GM23338 (cell line): ENCODE measurements at regions not wholly inside any gene's neighbourhood (a gene's known extent, or its start where the extent isn't known, plus 50 kb on each side); places are given as distances from the start of the nearest gene placed in this dataset.

Source experiments
- ATAC-seq: fragments of 200-7000 bp; cut with Tn5 transposase; 3 replicates; pipeline ENCODE4 v1.9.1; 2020
- DNase-seq: peaks from one replicate; pipeline ENCODE4 v3.0.0-alpha.2; 2015; ENCODE audit warnings: low spot score
- H2AFZ ChIP-seq: fragments of 200-600 bp; sonication (generic); 2 replicates; pipeline ENCODE4 v1.8.0; 2016; ENCODE audit warnings: antibody characterized with exemption, mild to moderate bottlenecking, moderate library complexity
- H3F3A ChIP-seq: fragments of 200-600 bp; sonication (generic); replicated peaks from 2 replicates; pipeline ENCODE4 v1.8.0; 2017; ENCODE audit warnings: antibody characterized with exemption, mixed run types, low read depth
- H3K27ac ChIP-seq: fragments of 200-600 bp; sonication (generic); 2 replicates; pipeline ENCODE4 v1.6.1; 2016; ENCODE audit warnings: low read depth
- H3K27me3 ChIP-seq: fragments of 200-600 bp; sonication (generic); 2 replicates; pipeline ENCODE4 v1.8.0; 2016; ENCODE audit warnings: mild to moderate bottlenecking, mixed run types, moderate library complexity; ENCODE audit not compliant: insufficient read depth
- H3K36me3 ChIP-seq: fragments of 200-600 bp; sonication (generic); 2 replicates; pipeline ENCODE4 v1.8.0; 2016; ENCODE audit warnings: mild to moderate bottlenecking; ENCODE audit not compliant: insufficient read depth
- H3K4me1 ChIP-seq: fragments of 200-600 bp; sonication (generic); 2 replicates; pipeline ENCODE4 v1.8.0; 2016; ENCODE audit warnings: mild to moderate bottlenecking, moderate library complexity; ENCODE audit not compliant: insufficient read depth
- H3K4me2 ChIP-seq: fragments of 200-600 bp; sonication (generic); 2 replicates; pipeline ENCODE4 v1.7.1; 2017; ENCODE audit warnings: mixed run types
- H3K4me3 ChIP-seq: fragments of 200-600 bp; sonication (generic); 2 replicates; pipeline ENCODE4 v1.6.1; 2016; ENCODE audit warnings: mixed run types
- H3K79me2 ChIP-seq: fragments of 200-600 bp; sonication (generic); replicated peaks from 2 replicates; pipeline ENCODE4 v1.8.0; 2017; ENCODE audit warnings: mild to moderate bottlenecking; ENCODE audit not compliant: insufficient read depth
- H3K9me2 ChIP-seq: fragments of 200-600 bp; sonication (generic); 2 replicates; pipeline ENCODE4 v1.8.0; 2017; ENCODE audit not compliant: insufficient read depth
- H4K20me1 ChIP-seq: fragments of 200-600 bp; sonication (generic); replicated peaks from 2 replicates; pipeline ENCODE4 v1.8.0; 2017; ENCODE audit warnings: mild to moderate bottlenecking; ENCODE audit not compliant: insufficient read depth
- H3K27ac Mint-ChIP-seq: 2 replicates; pipeline ENCODE4 v1.8.0; 2020; ENCODE audit warnings: inconsistent platforms, mild to moderate bottlenecking, moderate library complexity, mixed read lengths
- H3K27me3 Mint-ChIP-seq: 3 replicates; pipeline ENCODE4 v1.8.0; 2022; ENCODE audit warnings: low read depth, mild to moderate bottlenecking, moderate library complexity, mixed read lengths, inconsistent platforms; ENCODE audit not compliant: insufficient read depth, poor library complexity
- H3K36me3 Mint-ChIP-seq: 3 replicates; pipeline ENCODE4 v1.8.0; 2021; ENCODE audit warnings: low read depth, mild to moderate bottlenecking, inconsistent platforms, moderate library complexity, mixed read lengths
- H3K4me1 Mint-ChIP-seq: 3 replicates; pipeline ENCODE4 v1.8.0; 2020; ENCODE audit warnings: mild to moderate bottlenecking, inconsistent platforms, mixed read lengths
- H3K4me3 Mint-ChIP-seq: 3 replicates; pipeline ENCODE4 v1.8.0; 2021; ENCODE audit warnings: moderate library complexity, mild to moderate bottlenecking, inconsistent platforms, mixed read lengths
- H3K9me3 Mint-ChIP-seq: 3 replicates; pipeline ENCODE4 v1.8.0; 2020; ENCODE audit warnings: moderate library complexity, mild to moderate bottlenecking, inconsistent platforms, mixed read lengths
- EZH2phosphoT487 ChIP-seq: fragments of 200-600 bp; sonication (generic); IDR thresholded peaks from one replicate; pipeline ENCODE4 v1.8.1; 2018; ENCODE audit warnings: antibody characterized with exemption; ENCODE audit not compliant: unreplicated experiment
- JUNB ChIP-seq: IDR thresholded peaks from one replicate; pipeline ENCODE4 v1.6.1; 2016; ENCODE audit warnings: antibody characterized with exemption; ENCODE audit not compliant: unreplicated experiment
- POLR2AphosphoS5 ChIP-seq: IDR thresholded peaks from 2 replicates; pipeline ENCODE4 v1.6.1; 2016; ENCODE audit warnings: antibody characterized with exemption, low read depth
- TF ChIP-seq, protein P1 (sequence below): fragments of 250-450 bp; sonication (Bioruptor Pico); IDR thresholded peaks from 2 replicates; pipeline ENCODE4 v1.5.0; 2020; ENCODE audit warnings: mild to moderate bottlenecking, moderate library complexity
- TF ChIP-seq, protein P2 (sequence below): IDR thresholded peaks from one replicate; pipeline ENCODE4 v1.6.1; 2018; ENCODE audit warnings: antibody characterized with exemption; ENCODE audit not compliant: unreplicated experiment
- TF ChIP-seq, protein P3 (sequence below), 2 experiments: fragments of 200-600 bp in 1 of 2; sonication (generic) in 1 of 2; conservative IDR thresholded peaks; 2 replicates each; pipeline versions ENCODE4 v1.5.1 to v1.6.1; 2016 to 2017; ENCODE audit warnings: antibody characterized with exemption in 2 of 2, low read depth in 2 of 2, mild to moderate bottlenecking in 2 of 2, moderate library complexity in 1 of 2

DNA sequence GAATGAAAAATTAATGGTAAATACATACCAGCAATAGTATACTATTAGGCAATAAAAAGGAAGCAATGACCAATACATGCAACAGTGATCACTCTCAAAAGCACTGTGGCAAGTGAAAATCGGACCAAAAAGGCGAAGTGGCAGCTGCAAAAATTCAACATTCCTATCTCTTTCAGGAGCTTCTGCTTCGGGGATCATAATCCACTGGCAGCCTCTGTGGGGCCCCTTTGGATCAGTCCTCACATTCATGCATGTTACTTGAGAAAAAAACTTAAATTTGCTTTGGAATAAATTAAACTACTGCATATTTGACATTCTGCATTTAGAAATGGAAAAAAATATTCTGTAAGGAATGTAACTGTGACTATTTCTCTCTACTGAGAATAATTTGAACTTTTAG lies 425.6 kb downstream of the NR2F2 start (continued):
- TF ChIP-seq, protein P1, sequence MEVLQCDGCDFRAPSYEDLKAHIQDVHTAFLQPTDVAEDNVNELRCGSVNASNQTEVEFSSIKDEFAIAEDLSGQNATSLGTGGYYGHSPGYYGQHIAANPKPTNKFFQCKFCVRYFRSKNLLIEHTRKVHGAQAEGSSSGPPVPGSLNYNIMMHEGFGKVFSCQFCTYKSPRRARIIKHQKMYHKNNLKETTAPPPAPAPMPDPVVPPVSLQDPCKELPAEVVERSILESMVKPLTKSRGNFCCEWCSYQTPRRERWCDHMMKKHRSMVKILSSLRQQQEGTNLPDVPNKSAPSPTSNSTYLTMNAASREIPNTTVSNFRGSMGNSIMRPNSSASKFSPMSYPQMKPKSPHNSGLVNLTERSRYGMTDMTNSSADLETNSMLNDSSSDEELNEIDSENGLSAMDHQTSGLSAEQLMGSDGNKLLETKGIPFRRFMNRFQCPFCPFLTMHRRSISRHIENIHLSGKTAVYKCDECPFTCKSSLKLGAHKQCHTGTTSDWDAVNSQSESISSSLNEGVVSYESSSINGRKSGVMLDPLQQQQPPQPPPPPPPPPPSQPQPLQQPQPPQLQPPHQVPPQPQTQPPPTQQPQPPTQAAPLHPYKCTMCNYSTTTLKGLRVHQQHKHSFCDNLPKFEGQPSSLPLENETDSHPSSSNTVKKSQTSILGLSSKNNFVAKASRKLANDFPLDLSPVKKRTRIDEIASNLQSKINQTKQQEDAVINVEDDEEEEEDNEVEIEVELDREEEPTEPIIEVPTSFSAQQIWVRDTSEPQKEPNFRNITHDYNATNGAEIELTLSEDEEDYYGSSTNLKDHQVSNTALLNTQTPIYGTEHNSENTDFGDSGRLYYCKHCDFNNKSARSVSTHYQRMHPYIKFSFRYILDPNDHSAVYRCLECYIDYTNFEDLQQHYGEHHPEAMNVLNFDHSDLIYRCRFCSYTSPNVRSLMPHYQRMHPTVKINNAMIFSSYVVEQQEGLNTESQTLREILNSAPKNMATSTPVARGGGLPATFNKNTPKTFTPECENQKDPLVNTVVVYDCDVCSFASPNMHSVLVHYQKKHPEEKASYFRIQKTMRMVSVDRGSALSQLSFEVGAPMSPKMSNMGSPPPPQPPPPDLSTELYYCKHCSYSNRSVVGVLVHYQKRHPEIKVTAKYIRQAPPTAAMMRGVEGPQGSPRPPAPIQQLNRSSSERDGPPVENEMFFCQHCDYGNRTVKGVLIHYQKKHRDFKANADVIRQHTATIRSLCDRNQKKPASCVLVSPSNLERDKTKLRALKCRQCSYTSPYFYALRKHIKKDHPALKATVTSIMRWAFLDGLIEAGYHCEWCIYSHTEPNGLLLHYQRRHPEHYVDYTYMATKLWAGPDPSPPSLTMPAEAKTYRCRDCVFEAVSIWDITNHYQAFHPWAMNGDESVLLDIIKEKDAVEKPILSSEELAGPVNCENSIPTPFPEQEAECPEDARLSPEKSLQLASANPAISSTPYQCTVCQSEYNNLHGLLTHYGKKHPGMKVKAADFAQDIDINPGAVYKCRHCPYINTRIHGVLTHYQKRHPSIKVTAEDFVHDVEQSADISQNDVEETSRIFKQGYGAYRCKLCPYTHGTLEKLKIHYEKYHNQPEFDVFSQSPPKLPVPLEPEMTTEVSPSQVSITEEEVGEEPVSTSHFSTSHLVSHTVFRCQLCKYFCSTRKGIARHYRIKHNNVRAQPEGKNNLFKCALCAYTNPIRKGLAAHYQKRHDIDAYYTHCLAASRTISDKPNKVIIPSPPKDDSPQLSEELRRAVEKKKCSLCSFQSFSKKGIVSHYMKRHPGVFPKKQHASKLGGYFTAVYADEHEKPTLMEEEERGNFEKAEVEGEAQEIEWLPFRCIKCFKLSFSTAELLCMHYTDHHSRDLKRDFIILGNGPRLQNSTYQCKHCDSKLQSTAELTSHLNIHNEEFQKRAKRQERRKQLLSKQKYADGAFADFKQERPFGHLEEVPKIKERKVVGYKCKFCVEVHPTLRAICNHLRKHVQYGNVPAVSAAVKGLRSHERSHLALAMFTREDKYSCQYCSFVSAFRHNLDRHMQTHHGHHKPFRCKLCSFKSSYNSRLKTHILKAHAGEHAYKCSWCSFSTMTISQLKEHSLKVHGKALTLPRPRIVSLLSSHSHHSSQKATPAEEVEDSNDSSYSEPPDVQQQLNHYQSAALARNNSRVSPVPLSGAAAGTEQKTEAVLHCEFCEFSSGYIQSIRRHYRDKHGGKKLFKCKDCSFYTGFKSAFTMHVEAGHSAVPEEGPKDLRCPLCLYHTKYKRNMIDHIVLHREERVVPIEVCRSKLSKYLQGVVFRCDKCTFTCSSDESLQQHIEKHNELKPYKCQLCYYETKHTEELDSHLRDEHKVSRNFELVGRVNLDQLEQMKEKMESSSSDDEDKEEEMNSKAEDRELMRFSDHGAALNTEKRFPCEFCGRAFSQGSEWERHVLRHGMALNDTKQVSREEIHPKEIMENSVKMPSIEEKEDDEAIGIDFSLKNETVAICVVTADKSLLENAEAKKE (CRISPR knock-in tag), result no peak
- TF ChIP-seq POLR2AphosphoS5 (no peak), EZH2phosphoT487 (no peak), JUNB (no peak)
- TF ChIP-seq, protein P2, sequence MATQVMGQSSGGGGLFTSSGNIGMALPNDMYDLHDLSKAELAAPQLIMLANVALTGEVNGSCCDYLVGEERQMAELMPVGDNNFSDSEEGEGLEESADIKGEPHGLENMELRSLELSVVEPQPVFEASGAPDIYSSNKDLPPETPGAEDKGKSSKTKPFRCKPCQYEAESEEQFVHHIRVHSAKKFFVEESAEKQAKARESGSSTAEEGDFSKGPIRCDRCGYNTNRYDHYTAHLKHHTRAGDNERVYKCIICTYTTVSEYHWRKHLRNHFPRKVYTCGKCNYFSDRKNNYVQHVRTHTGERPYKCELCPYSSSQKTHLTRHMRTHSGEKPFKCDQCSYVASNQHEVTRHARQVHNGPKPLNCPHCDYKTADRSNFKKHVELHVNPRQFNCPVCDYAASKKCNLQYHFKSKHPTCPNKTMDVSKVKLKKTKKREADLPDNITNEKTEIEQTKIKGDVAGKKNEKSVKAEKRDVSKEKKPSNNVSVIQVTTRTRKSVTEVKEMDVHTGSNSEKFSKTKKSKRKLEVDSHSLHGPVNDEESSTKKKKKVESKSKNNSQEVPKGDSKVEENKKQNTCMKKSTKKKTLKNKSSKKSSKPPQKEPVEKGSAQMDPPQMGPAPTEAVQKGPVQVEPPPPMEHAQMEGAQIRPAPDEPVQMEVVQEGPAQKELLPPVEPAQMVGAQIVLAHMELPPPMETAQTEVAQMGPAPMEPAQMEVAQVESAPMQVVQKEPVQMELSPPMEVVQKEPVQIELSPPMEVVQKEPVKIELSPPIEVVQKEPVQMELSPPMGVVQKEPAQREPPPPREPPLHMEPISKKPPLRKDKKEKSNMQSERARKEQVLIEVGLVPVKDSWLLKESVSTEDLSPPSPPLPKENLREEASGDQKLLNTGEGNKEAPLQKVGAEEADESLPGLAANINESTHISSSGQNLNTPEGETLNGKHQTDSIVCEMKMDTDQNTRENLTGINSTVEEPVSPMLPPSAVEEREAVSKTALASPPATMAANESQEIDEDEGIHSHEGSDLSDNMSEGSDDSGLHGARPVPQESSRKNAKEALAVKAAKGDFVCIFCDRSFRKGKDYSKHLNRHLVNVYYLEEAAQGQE, result no peak

DNA sequence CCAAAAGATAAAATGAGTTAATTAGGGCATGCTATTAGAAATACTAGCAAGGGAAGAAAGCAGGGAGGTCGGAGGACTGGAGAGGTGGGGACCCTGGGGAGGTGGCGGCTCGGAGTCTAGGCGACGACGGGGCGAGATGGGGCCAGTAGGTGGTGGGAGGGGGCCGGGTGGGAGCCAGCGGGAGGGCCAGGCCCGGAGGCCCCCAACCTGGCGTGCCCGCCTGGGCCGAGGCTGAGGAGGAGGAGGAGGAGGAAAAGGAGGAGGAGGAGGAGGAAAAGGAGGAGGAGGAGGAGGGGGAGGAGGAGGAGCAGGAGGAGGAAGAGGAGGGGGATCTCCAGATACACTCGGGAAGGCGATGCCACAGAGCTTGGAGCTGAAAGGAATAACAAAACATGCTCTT lies 426.2 kb downstream of the NR2F2 start:
- H3K4me2 ChIP-seq, result no peak overlapping the region
- H3K4me3 ChIP-seq, result no peak overlapping the region
- Mint-ChIP-seq H3K36me3 (no peaks in the 10 kb centered on the region), H3K27me3 (peaks cover 1% of the 10 kb centered on the region), H3K9me3 (no peaks in the 10 kb centered on the region; the same call in 2 of the 3 replicates), H3K4me1 (no peaks in the 10 kb centered on the region), H3K27ac (no peak overlapping the region), H3K4me3 (no peak overlapping the region)
- no peak overlapping the region for H3K27ac ChIP-seq
- no peaks in the 10 kb centered on the region for H3K4me1 ChIP-seq
- H3K36me3 ChIP-seq, result no peaks in the 10 kb centered on the region
- H3K9me2 ChIP-seq, result no peaks in the 10 kb centered on the region; the same call in 1 of the 2 replicates
- DNase-seq (no peak), ATAC-seq (no peak)
- no peaks in the 10 kb centered on the region for H3K79me2 ChIP-seq
- H2AFZ ChIP-seq, result no peak overlapping the region
- H4K20me1 ChIP-seq, result no peaks in the 10 kb centered on the region
- H3F3A ChIP-seq, result no peaks in the 10 kb centered on the region
- no peaks in the 10 kb centered on the region for H3K27me3 ChIP-seq
- no peak for TF ChIP-seq EZH2phosphoT487
- TF ChIP-seq, protein P3, sequence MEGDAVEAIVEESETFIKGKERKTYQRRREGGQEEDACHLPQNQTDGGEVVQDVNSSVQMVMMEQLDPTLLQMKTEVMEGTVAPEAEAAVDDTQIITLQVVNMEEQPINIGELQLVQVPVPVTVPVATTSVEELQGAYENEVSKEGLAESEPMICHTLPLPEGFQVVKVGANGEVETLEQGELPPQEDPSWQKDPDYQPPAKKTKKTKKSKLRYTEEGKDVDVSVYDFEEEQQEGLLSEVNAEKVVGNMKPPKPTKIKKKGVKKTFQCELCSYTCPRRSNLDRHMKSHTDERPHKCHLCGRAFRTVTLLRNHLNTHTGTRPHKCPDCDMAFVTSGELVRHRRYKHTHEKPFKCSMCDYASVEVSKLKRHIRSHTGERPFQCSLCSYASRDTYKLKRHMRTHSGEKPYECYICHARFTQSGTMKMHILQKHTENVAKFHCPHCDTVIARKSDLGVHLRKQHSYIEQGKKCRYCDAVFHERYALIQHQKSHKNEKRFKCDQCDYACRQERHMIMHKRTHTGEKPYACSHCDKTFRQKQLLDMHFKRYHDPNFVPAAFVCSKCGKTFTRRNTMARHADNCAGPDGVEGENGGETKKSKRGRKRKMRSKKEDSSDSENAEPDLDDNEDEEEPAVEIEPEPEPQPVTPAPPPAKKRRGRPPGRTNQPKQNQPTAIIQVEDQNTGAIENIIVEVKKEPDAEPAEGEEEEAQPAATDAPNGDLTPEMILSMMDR (conservative IDR thresholded peaks at IDR 0.05; ENCODE audit: low read depth in 2 of 2), result no peak
